KMS-11 (cell line): ENCODE measurements at regions not wholly inside any gene's neighbourhood (a gene's known extent, or its start where the extent isn't known, plus 50 kb on each side); places are given as distances from the start of the nearest gene placed in this dataset.

Experiments
- H2AFZ ChIP-seq: fragments of 200-600 bp; sonication (generic); 2 replicates; pipeline ENCODE4 v1.6.1; 2016; ENCODE audit warnings: antibody characterized with exemption, mixed run types, low read depth
- H3K27ac ChIP-seq: fragments of 200-600 bp; sonication (generic); 2 replicates; pipeline ENCODE4 v1.6.1; 2016; ENCODE audit warnings: mild to moderate bottlenecking, mixed run types
- H3K27me3 ChIP-seq: fragments of 200-600 bp; sonication (generic); 2 replicates; pipeline ENCODE4 v1.6.1; 2017; ENCODE audit warnings: mild to moderate bottlenecking, low read depth, mixed run types, moderate library complexity; ENCODE audit not compliant: insufficient read depth
- H3K36me3 ChIP-seq: fragments of 200-600 bp; sonication (generic); 2 replicates; pipeline ENCODE4 v1.6.1; 2017; ENCODE audit warnings: mild to moderate bottlenecking, mixed run types; ENCODE audit not compliant: insufficient read depth
- H3K4me1 ChIP-seq: fragments of 200-600 bp; sonication (generic); 2 replicates; pipeline ENCODE4 v1.6.1; 2016; ENCODE audit warnings: mild to moderate bottlenecking, low read depth, mixed run types; ENCODE audit not compliant: poor library complexity, severe bottlenecking
- H3K4me2 ChIP-seq: fragments of 200-600 bp; sonication (generic); 2 replicates; pipeline ENCODE4 v1.7.0; 2016; ENCODE audit warnings: mild to moderate bottlenecking, mixed run types
- H3K4me3 ChIP-seq: fragments of 200-600 bp; sonication (generic); IDR thresholded peaks from 2 replicates; pipeline ENCODE4 v1.6.1; 2017; ENCODE audit warnings: low read depth, low read length, mixed read lengths; ENCODE audit not compliant: insufficient read depth
- H3K79me2 ChIP-seq: fragments of 200-600 bp; sonication (generic); 2 replicates; pipeline ENCODE4 v1.6.1; 2016; ENCODE audit warnings: low read depth, mixed run types; ENCODE audit not compliant: insufficient read depth
- H3K9ac ChIP-seq: fragments of 200-600 bp; sonication (generic); 2 replicates; pipeline ENCODE4 v1.6.1; 2016; ENCODE audit warnings: mild to moderate bottlenecking, mixed run types
- H4K20me1 ChIP-seq: fragments of 200-600 bp; sonication (generic); 2 replicates; pipeline ENCODE4 v1.6.1; 2016; ENCODE audit warnings: mild to moderate bottlenecking, mixed run types; ENCODE audit not compliant: insufficient read depth
- TF ChIP-seq, protein P1 (sequence below): fragments of 200-600 bp; sonication (generic); conservative IDR thresholded peaks from 2 replicates; pipeline ENCODE4 v1.6.1; 2017; ENCODE audit warnings: low read depth, mild to moderate bottlenecking, antibody characterized with exemption, low read length, moderate library complexity, mixed read lengths

GRCh38 chr2:226073496-226074160, 674.1 kb downstream of the NYAP2 start:
- no peaks in the 10 kb centered on the region for H4K20me1 ChIP-seq
- TF ChIP-seq, protein P1, sequence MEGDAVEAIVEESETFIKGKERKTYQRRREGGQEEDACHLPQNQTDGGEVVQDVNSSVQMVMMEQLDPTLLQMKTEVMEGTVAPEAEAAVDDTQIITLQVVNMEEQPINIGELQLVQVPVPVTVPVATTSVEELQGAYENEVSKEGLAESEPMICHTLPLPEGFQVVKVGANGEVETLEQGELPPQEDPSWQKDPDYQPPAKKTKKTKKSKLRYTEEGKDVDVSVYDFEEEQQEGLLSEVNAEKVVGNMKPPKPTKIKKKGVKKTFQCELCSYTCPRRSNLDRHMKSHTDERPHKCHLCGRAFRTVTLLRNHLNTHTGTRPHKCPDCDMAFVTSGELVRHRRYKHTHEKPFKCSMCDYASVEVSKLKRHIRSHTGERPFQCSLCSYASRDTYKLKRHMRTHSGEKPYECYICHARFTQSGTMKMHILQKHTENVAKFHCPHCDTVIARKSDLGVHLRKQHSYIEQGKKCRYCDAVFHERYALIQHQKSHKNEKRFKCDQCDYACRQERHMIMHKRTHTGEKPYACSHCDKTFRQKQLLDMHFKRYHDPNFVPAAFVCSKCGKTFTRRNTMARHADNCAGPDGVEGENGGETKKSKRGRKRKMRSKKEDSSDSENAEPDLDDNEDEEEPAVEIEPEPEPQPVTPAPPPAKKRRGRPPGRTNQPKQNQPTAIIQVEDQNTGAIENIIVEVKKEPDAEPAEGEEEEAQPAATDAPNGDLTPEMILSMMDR = no peak
- H3K36me3 ChIP-seq = no peaks in the 10 kb centered on the region
- H3K27ac ChIP-seq = no peak overlapping the region
- no peak overlapping the region for H3K4me3 ChIP-seq
- H3K9ac ChIP-seq = no peak overlapping the region
- no peak overlapping the region for H2AFZ ChIP-seq
- no peak overlapping the region for H3K4me2 ChIP-seq
- H3K27me3 ChIP-seq = no peaks in the 10 kb centered on the region
- H3K79me2 ChIP-seq = no peaks in the 10 kb centered on the region
- H3K4me1 ChIP-seq = peaks cover 17% of the 10 kb centered on the region

DNA sequence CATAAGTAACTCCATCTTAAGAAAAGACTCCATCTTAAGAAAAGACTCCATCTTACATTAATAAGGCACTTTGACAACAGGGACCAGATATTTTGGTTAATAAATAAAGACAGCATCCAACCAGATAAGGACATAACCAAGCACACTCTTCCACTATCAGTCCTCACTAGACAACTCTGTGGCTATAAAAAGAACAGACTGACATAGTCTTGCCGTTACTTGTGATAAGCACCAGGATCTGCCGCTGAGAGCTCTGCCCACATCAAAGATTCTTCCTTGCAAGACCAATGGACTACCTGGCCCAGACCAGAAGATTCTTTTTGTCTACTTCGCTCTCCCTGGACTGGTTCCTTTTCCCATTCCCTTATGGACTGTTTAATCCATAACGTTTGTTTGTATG, 667.4 kb downstream of the NYAP2 start:
- Histone ChIP-seq H3K27me3 (no peaks in the 10 kb centered on the region), H3K9ac (no peak overlapping the region), H3K4me1 (no peaks in the 10 kb centered on the region), H2AFZ (no peak overlapping the region), H3K27ac (no peak overlapping the region), H4K20me1 (no peaks in the 10 kb centered on the region), H3K4me2 (no peak overlapping the region), H3K79me2 (no peaks in the 10 kb centered on the region), H3K36me3 (no peaks in the 10 kb centered on the region), H3K4me3 (no peak overlapping the region)
- TF ChIP-seq, protein P1 = no peak

GRCh38 chr2:226066391-226066790, 666.9 kb downstream of the NYAP2 start:
- Histone ChIP-seq H3K27ac (no peak overlapping the region), H2AFZ (no peak overlapping the region), H3K4me1 (no peaks in the 10 kb centered on the region), H3K9ac (no peak overlapping the region), H4K20me1 (no peaks in the 10 kb centered on the region), H3K36me3 (no peaks in the 10 kb centered on the region), H3K27me3 (no peaks in the 10 kb centered on the region), H3K4me2 (no peak overlapping the region), H3K79me2 (no peaks in the 10 kb centered on the region), H3K4me3 (no peak overlapping the region)
- TF ChIP-seq, protein P1 = no peak

DNA sequence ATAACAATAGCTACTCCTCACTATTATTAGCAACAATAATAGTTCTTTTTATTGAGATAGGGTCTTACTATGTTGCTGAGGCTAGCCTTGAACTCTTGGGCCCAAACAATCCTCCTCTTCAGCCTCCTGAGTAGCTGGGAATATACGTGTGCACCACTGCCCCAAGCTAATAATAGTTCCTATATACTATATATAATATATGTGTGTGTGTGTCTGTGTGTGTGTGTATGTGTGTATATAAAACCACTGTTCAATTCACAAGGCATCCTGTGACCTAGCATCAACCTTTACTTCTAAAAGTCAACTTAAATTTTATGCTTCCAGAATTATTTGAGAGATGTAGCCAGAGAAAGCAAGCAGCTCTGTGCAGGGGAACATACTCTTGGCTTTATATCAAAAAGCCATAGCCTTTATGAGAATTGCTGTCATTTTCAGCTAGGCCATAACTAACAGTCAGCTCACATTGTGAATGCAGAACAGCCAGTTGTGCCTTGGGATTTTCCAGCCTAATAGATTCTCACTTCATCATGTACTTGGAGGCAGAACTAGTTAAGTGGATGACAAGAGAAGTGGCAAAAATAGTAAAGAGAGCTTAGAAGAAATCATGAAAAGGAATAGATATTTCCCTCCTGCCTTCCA, 665.5 kb downstream of the NYAP2 start:
- no peaks in the 10 kb centered on the region for H3K4me1 ChIP-seq
- H3K79me2 ChIP-seq = no peaks in the 10 kb centered on the region
- H3K4me3 ChIP-seq = no peak overlapping the region
- no peaks in the 10 kb centered on the region for H3K36me3 ChIP-seq
- TF ChIP-seq, protein P1 = no peak
- H3K27me3 ChIP-seq = no peaks in the 10 kb centered on the region
- H2AFZ ChIP-seq = no peak overlapping the region
- H3K27ac ChIP-seq = no peak overlapping the region
- H3K4me2 ChIP-seq = no peak overlapping the region
- H4K20me1 ChIP-seq = no peaks in the 10 kb centered on the region
- H3K9ac ChIP-seq = no peak overlapping the region
